GM18499 (cell line): ENCODE measurements at regions not wholly inside any gene's neighbourhood (a gene's known extent, or its start where the extent isn't known, plus 50 kb on each side); places are given as distances from the start of the nearest gene placed in this dataset.
"Not testable (repeated sequence)": the region's sequence is repeated elsewhere in the genome, so short reads cannot be mapped to it uniquely, and the experiment has no call there.

Source experiments
- ATAC-seq: cut with Tn5 transposase; IDR thresholded peaks from one replicate; pipeline ENCODE4 v1.9.1; 2021; ENCODE audit warnings: moderate number of reproducible peaks; ENCODE audit not compliant: insufficient read depth, unreplicated experiment

- ATAC-seq, result no peak
Measured at GRCh38 chr6:159595173-159595572, 97.9 kb downstream of the SOD2 start.

GRCh38 chr6:159594750-159595117 lies 98.3 kb downstream of the SOD2 start:
- no peak for ATAC-seq

- no peak for ATAC-seq
Measured at GRCh38 chr6:159594106-159594749, 98.8 kb downstream of the SOD2 start.

- ATAC-seq, result no peak
Measured at GRCh38 chr6:159590835-159591234, 102.2 kb downstream of the SOD2 start.

- no peak for ATAC-seq
Measured at GRCh38 chr6:159586684-159587083, 106.4 kb downstream of the SOD2 start.

GRCh38 chr6:159582736-159583135 lies 110.3 kb downstream of the SOD2 start:
- no peak for ATAC-seq

- no peak for ATAC-seq
Measured at GRCh38 chr6:159578629-159579028, 114.4 kb downstream of the SOD2 start.

GRCh38 chr6:159577564-159577963 lies 115.5 kb downstream of the SOD2 start:
- no peak for ATAC-seq

GRCh38 chr6:159572439-159573110 lies 120.5 kb downstream of the SOD2 start:
- ATAC-seq, result no peak

GRCh38 chr6:159565181-159565710 lies 127.8 kb downstream of the SOD2 start:
- no peak for ATAC-seq

GRCh38 chr6:159564456-159564855 lies 128.6 kb downstream of the SOD2 start:
- no peak for ATAC-seq

GRCh38 chr6:159557031-159557430 lies 136.0 kb downstream of the SOD2 start:
- no peak for ATAC-seq

GRCh38 chr6:159555082-159555875 lies 137.8 kb downstream of the SOD2 start:
- ATAC-seq, result no peak

GRCh38 chr6:159541296-159541695 lies 151.7 kb downstream of the SOD2 start:
- ATAC-seq, result no peak

GRCh38 chr6:159540883-159541282 lies 152.2 kb downstream of the SOD2 start:
- ATAC-seq, result no peak

- no peak for ATAC-seq
Measured at GRCh38 chr6:159540152-159540551, 152.9 kb downstream of the SOD2 start.

- not testable (repeated sequence) for ATAC-seq
Measured at GRCh38 chr6:159538031-159538430, 155.0 kb downstream of the SOD2 start.

- ATAC-seq, result no peak
Measured at GRCh38 chr6:159535656-159536350, 157.2 kb downstream of the SOD2 start.

GRCh38 chr6:159533568-159533967 lies 159.5 kb downstream of the SOD2 start:
- ATAC-seq, result no peak

- no peak for ATAC-seq
Measured at GRCh38 chr6:159533016-159533415, 160.0 kb downstream of the SOD2 start.

- no peak for ATAC-seq
Measured at GRCh38 chr6:159532155-159532554, 160.9 kb downstream of the SOD2 start.
